ENCODE measurements at regions not wholly inside any gene's neighbourhood (a gene's known extent, or its start where the extent isn't known, plus 50 kb on each side); places are given as distances from the start of the nearest gene placed in this dataset.

GRCh38 chr1:87684194-87684593, 355.5 kb downstream of the LMO4 start:
- Mint-ChIP-seq H3K27me3 (ENCODE audit: unreplicated experiment) (no peaks in the 10 kb centered on the region), H3K4me1 (ENCODE audit: low read depth, unreplicated experiment) (peaks cover 58% of the 10 kb centered on the region), H3K4me3 (ENCODE audit: low read depth, unreplicated experiment) (peak overlapping the region; percentile 77), H3K27ac (ENCODE audit: unreplicated experiment) (peak overlapping the region; percentile 77), H3K36me3 (ENCODE audit: insufficient read depth, unreplicated experiment) (peaks cover 10% of the 10 kb centered on the region), H3K9me3 (ENCODE audit: low read depth, unreplicated experiment) (no peaks in the 10 kb centered on the region)
- CTCF ChIA-PET, result interaction anchor here (1.2 to 1.9 kb wide), 2 partner anchors 15 to 71 kb away, joined by 3 to 5 read pairs; no protein-coding TSS in a partner anchor
- intact Hi-C loops (cut with micrococcal nuclease; ENCODE audit: unreplicated experiment), result loop anchor here (2.0 to 10.0 kb wide), 3 partner anchors 53 to 381 kb away; no protein-coding TSS in a partner anchor
- DNase-seq, result no peak
- no TSS peak for BruUV-seq (replicated peaks)
- no peak for TF ChIP-seq CTCF (IDR thresholded peaks at IDR 0.05; ENCODE audit: unreplicated experiment)

- intact Hi-C loops (cut with micrococcal nuclease; ENCODE audit: unreplicated experiment), result loop anchor here (2.0 to 10.0 kb wide), 6 partner anchors 52 to 380 kb away; no protein-coding TSS in a partner anchor
- no peak for TF ChIP-seq CTCF (IDR thresholded peaks at IDR 0.05; ENCODE audit: unreplicated experiment)
- no peaks in the 10 kb centered on the region for H3K9me3 Mint-ChIP-seq (ENCODE audit: low read depth, unreplicated experiment)
- no TSS peak for BruUV-seq (replicated peaks)
- H3K27me3 Mint-ChIP-seq (ENCODE audit: unreplicated experiment), result no peaks in the 10 kb centered on the region
- CTCF ChIA-PET, result interaction anchor here (1.0 to 1.9 kb wide), 3 partner anchors 15 to 358 kb away, joined by 3 to 5 read pairs (median 3); no protein-coding TSS in a partner anchor
- DNase-seq, result peak; percentile 54
- H3K4me3 Mint-ChIP-seq (ENCODE audit: low read depth, unreplicated experiment), result peak overlapping the region; percentile 77
- peaks cover 10% of the 10 kb centered on the region for H3K36me3 Mint-ChIP-seq (ENCODE audit: insufficient read depth, unreplicated experiment)
- H3K4me1 Mint-ChIP-seq (ENCODE audit: low read depth, unreplicated experiment), result peaks cover 58% of the 10 kb centered on the region
- H3K27ac Mint-ChIP-seq (ENCODE audit: unreplicated experiment), result peak overlapping the region; percentile 77
Measured at GRCh38 chr1:87684713-87685205, 356.1 kb downstream of the LMO4 start.

- intact Hi-C loops (cut with micrococcal nuclease; ENCODE audit: unreplicated experiment), result loop anchor here (2.0 to 10.0 kb wide), 5 partner anchors 51 to 379 kb away; no protein-coding TSS in a partner anchor
- Mint-ChIP-seq H3K9me3 (ENCODE audit: low read depth, unreplicated experiment) (no peaks in the 10 kb centered on the region), H3K27ac (ENCODE audit: unreplicated experiment) (peak overlapping the region; percentile 77), H3K27me3 (ENCODE audit: unreplicated experiment) (no peaks in the 10 kb centered on the region), H3K4me3 (ENCODE audit: low read depth, unreplicated experiment) (peak overlapping the region; percentile 77), H3K36me3 (ENCODE audit: insufficient read depth, unreplicated experiment) (peaks cover 10% of the 10 kb centered on the region), H3K4me1 (ENCODE audit: low read depth, unreplicated experiment) (peaks cover 58% of the 10 kb centered on the region)
- BruUV-seq (replicated peaks), result no TSS peak
- CTCF ChIA-PET, result interaction anchor here (0.6 to 1.9 kb wide), 5 partner anchors 16 to 487 kb away, joined by 3 to 5 read pairs (median 3); no protein-coding TSS in a partner anchor
- DNase-seq, result no peak
- no peak for TF ChIP-seq CTCF (IDR thresholded peaks at IDR 0.05; ENCODE audit: unreplicated experiment)
Measured at GRCh38 chr1:87685311-87686135, 356.8 kb downstream of the LMO4 start.

GRCh38 chr1:87686136-87686495, 357.4 kb downstream of the LMO4 start:
- Mint-ChIP-seq H3K36me3 (ENCODE audit: insufficient read depth, unreplicated experiment) (peaks cover 10% of the 10 kb centered on the region), H3K4me3 (ENCODE audit: low read depth, unreplicated experiment) (peak overlapping the region; percentile 77), H3K4me1 (ENCODE audit: low read depth, unreplicated experiment) (peaks cover 58% of the 10 kb centered on the region), H3K9me3 (ENCODE audit: low read depth, unreplicated experiment) (no peaks in the 10 kb centered on the region), H3K27ac (ENCODE audit: unreplicated experiment) (peak overlapping the region; percentile 77), H3K27me3 (ENCODE audit: unreplicated experiment) (no peaks in the 10 kb centered on the region)
- intact Hi-C loops (cut with micrococcal nuclease; ENCODE audit: unreplicated experiment), result loop anchor here (5.0 to 10.0 kb wide), 4 partner anchors 96 to 379 kb away; no protein-coding TSS in a partner anchor
- BruUV-seq (replicated peaks), result no TSS peak
- no peak for TF ChIP-seq CTCF (IDR thresholded peaks at IDR 0.05; ENCODE audit: unreplicated experiment)
- CTCF ChIA-PET, result interaction anchor here (0.6 kb wide), 2 partner anchors 138 to 205 kb away, joined by 4 to 6 read pairs; no protein-coding TSS in a partner anchor
- no peak for DNase-seq
